ENCODE measurements at regions not wholly inside any gene's neighbourhood (a gene's known extent, or its start where the extent isn't known, plus 50 kb on each side); places are given as distances from the start of the nearest gene placed in this dataset.

DNA sequence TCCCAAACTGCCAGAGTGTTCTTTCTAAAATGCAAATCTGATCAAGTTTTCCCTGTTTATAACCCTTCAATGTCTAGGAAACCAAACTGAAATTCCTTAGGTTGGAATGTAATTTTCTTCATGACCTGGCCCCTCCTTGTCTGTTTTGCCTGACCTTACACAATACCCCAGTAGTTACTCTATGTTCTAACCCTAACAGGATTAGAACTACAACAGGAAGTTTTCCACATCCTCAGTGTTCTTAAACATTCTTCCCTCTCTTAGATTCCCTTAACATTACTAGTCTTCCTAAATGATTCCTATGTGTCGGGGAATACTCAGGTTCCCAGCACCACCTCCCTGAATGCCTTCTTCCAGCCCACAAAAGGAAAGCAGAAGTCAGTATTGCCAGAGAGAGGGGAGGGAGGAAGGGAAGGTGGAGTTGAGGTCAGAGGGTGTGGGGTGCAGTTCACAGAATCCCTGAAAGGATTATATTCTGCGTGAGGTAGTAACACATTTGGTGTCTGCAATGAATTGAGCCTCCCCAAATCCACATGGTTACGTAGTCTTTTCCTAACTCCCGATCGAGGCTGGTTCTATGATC, 72.6 kb downstream of the BBS10 start:
- TF ChIP-seq, protein P1, sequence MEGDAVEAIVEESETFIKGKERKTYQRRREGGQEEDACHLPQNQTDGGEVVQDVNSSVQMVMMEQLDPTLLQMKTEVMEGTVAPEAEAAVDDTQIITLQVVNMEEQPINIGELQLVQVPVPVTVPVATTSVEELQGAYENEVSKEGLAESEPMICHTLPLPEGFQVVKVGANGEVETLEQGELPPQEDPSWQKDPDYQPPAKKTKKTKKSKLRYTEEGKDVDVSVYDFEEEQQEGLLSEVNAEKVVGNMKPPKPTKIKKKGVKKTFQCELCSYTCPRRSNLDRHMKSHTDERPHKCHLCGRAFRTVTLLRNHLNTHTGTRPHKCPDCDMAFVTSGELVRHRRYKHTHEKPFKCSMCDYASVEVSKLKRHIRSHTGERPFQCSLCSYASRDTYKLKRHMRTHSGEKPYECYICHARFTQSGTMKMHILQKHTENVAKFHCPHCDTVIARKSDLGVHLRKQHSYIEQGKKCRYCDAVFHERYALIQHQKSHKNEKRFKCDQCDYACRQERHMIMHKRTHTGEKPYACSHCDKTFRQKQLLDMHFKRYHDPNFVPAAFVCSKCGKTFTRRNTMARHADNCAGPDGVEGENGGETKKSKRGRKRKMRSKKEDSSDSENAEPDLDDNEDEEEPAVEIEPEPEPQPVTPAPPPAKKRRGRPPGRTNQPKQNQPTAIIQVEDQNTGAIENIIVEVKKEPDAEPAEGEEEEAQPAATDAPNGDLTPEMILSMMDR (conservative IDR thresholded peaks at IDR 0.05) = no peak
- H3K27ac ChIP-seq = no peak overlapping the region

DNA sequence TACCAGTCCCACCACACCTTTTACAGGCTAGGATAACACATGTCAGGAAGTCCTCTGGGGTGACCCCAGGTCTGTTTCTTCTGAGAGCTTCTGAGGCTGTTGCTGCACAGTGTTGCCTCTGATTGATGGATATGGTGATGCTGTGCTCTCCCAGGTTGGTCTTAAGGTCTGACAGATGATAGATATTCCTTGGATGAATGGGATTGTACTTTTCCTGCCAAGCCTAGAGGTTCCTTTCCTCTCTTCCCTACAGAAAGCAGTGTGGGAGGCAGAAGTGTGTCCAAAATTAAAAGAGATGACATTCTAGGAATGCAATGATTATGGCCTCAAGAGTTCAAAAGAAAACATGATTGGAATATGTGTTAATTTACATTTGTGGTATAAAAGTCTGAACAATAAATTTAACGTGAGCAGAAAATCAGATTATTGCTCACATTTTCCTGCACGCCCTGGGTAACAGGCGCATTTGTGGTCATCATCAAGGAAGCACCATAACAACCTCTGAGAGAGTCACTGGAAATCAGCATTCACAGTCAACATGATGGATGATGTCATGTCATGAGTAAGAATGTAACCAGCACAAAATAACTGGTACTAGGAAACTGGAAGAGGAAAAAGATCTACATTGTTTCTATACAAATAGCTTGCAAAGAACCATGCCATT, 73.7 kb downstream of the BBS10 start:
- no peak overlapping the region for H3K27ac ChIP-seq
- TF ChIP-seq, protein P1 (conservative IDR thresholded peaks at IDR 0.05) = no peak

DNA sequence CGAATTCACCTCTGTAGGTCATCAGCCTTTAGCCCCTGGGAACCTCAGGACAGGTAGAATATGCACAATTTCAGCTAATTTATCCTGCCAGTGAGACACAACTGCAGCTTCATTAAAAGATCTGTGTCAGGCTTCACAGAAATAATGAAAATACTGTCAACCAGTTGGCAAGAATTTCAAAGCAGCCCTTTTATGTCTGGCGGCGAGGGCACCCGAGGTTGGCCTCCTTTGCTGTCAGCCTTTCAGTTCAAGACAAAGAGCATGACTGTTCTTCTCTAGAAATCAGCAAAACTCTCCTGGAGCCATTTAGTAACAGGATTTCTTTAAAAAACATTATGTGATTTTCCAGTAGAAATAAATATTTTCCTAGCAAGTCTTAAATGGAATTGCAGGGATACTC, 75.9 kb downstream of the BBS10 start:
- TF ChIP-seq, protein P1 (conservative IDR thresholded peaks at IDR 0.05) = no peak

DNA sequence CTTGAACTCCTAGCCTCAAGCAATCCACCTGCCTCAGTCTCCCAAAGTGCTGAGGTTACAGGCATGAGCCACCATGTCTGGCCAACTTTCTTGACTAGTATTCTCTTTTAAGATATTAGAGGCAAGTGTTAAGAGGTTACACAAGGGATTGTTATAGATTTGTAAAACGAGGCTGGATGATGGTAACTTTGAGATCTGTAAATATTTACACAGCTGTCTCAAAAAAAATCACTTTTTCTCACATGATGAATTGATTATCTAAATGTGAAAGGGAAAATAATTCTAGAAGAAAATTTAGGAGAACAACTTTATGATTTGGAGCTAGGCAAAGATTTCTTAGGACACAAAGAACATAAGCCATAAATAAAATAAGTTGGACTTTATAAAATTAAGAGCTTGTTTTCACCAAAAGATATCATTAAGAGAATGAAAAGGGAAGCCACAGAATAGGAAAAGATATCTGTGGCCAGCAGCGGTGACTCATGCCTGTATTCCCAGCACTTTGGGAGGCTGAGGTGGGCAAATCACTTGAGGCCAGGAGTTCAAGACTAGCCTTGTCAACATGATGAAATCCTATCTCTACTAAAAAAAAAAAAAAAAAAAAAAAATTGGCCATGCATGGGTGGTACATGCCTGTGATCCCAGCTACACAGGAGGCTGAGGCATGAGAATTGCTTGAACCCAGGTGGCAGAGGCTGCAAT, 77.4 kb downstream of the BBS10 start:
- no peak overlapping the region for H3K27ac ChIP-seq
- TF ChIP-seq, protein P1 (conservative IDR thresholded peaks at IDR 0.05) = no peak

More for the DNA sequence above, 75.9 kb downstream of the BBS10 start:
- no peak overlapping the region for H3K27ac ChIP-seq

DNA sequence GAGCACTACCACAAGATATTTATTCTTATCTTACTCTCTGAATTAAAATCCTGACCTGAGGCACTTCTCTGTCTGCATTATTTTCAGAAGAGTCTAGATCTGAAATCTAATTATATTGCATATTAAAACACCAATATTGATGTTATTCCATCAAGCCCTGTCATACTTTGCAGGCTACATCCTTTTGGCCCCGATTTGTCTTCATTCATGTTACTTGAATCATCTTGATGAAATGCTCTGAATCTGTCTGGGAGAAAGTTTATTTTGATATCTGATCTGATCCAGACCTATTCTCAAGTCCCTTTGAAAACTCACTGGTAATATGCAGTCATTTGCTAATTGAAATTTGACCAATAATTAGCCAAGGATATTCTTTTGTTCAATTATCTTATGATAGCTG, 79.9 kb downstream of the BBS10 start:
- TF ChIP-seq, protein P1 (conservative IDR thresholded peaks at IDR 0.05) = no peak
- no peak overlapping the region for H3K27ac ChIP-seq

DNA sequence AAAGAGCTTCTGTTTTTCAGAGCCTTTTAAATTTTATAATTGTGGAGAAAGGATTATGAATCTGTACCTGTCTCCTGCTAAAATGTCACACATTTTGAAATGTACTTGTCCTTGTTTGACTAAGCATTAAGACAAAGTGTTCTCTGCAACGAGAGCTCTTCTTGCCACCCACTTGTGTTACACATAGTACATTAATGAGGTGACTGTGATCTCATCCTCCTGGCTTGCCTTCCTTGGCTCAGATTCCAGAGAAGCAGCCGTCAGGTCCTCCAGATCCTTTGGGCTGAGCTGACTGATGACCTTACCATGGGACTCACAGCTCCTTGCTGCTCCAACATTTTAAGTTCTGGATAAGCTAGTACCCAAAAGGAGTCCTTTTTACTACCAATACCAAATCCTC, 81.4 kb downstream of the BBS10 start:
- H3K27ac ChIP-seq = no peak overlapping the region
- TF ChIP-seq, protein P1 (conservative IDR thresholded peaks at IDR 0.05) = no peak

DNA sequence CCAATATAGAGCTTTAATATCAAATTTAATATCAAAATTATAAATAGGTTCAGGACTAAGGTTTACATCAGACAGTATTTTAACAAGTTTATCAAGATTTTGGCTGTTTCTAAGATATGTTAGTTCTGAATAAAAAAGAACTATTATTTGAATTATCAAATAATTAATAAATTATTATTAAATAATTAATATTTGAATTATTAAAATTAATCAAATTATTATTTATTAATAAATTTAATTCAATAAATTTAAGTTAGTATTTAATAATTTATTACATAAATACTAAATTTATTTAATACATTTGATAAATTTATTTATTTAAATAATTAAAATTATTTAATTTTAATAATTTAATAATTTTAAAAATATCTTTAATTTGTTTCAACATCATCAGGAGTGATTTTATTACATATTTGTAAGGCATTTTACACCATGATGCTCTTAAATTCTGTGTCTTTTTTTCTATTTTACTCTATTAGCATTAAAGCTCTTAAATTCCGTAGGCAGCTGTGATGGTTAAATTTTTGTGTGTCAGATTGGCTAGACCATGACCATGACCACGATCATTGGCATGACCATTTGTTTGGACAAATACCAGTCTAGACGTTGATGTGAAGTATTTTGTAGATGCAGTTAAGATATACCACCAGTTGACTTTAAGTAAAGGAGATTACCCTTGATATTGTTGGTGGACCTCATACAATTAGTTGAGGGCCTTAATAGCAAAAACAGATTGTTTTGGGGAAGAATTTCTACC, 82.6 kb downstream of the BBS10 start:
- no peak overlapping the region for H3K27ac ChIP-seq
- TF ChIP-seq, protein P1 (conservative IDR thresholded peaks at IDR 0.05) = no peak

All from VCaP (cell line).